PC-3 (cell line): ENCODE measurements at regions not wholly inside any gene's neighbourhood (a gene's known extent, or its start where the extent isn't known, plus 50 kb on each side); places are given as distances from the start of the nearest gene placed in this dataset.
A peak's percentile ranks its signal among the peaks of the same experiment; 100 is the strongest.

ENCODE experiments used
- ATAC-seq: fragments of 200-7000 bp; cut with Tn5 transposase; 2 replicates; pipeline ENCODE4 v1.9.1; 2020; ENCODE audit warnings: mild to moderate bottlenecking, moderate library complexity
- BruUV-seq: library from RNA; stranded (reverse); fragments of 400-500 nt; replicated peaks from 2 replicates; lab custom pipeline; 2021; lab: Mats Ljungman, UMichigan
- CTCF ChIA-PET: fragments of 300-600 bp; sonication (Branson Sonifier 250); formaldehyde crosslinking; loops from one replicate; lab custom pipeline; 2022; ENCODE audit warnings: antibody characterized with exemption; lab: Charles Lee
- POLR2A ChIA-PET: fragments of 300-600 bp; sonication (Branson Sonifier 250); formaldehyde crosslinking; loops from one replicate; lab custom pipeline; 2022; ENCODE audit warnings: antibody characterized with exemption; ENCODE audit not compliant: unreplicated experiment; lab: Charles Lee
- DNase-seq: peaks from one replicate; pipeline ENCODE4 v3.0.0-alpha.2; 2015
- H2AFZ ChIP-seq: fragments of 300-600 bp; sonication (generic); 2 replicates; pipeline ENCODE4 v1.6.0; 2016; ENCODE audit warnings: antibody characterized with exemption, low read length
- H3F3A ChIP-seq: fragments of 300-600 bp; sonication (generic); one replicate; pipeline ENCODE4 v1.6.0; 2017; ENCODE audit warnings: antibody characterized with exemption, low read length, control low read depth, mild to moderate bottlenecking; ENCODE audit not compliant: unreplicated experiment
- H3K27ac ChIP-seq: fragments of 300-600 bp; sonication (generic); 2 replicates; pipeline ENCODE4 v1.5.1; 2016; ENCODE audit warnings: mild to moderate bottlenecking, low read length
- H3K27me3 ChIP-seq: fragments of 300-600 bp; sonication (generic); 2 replicates; pipeline ENCODE4 v1.6.1; 2016; ENCODE audit warnings: low read length, mixed read lengths
- H3K36me3 ChIP-seq: fragments of 300-600 bp; sonication (generic); 2 replicates; pipeline ENCODE4 v1.6.1; 2016; ENCODE audit warnings: low read depth, mixed run types, low read length, mixed read lengths
- H3K4me1 ChIP-seq: fragments of 300-600 bp; sonication (generic); 2 replicates; pipeline ENCODE4 v1.5.1; 2016; ENCODE audit warnings: low read length; ENCODE audit not compliant: insufficient read depth
- H3K4me2 ChIP-seq: fragments of 300-600 bp; sonication (generic); 2 replicates; pipeline ENCODE4 v1.6.0; 2016; ENCODE audit warnings: low read length
- H3K4me3 ChIP-seq: fragments of 300-600 bp; sonication (generic); 2 replicates; pipeline ENCODE4 v1.5.1; 2016; ENCODE audit warnings: mild to moderate bottlenecking, low read length, mixed read lengths
- H3K79me2 ChIP-seq: fragments of 300-600 bp; sonication (generic); 2 replicates; pipeline ENCODE4 v1.6.1; 2017; ENCODE audit warnings: low read length, mixed read lengths
- H3K9ac ChIP-seq: fragments of 300-600 bp; sonication (generic); 2 replicates; pipeline ENCODE4 v1.6.0; 2016; ENCODE audit warnings: mild to moderate bottlenecking, low read length
- H3K9me2 ChIP-seq: fragments of 300-600 bp; sonication (generic); replicated peaks from 2 replicates; pipeline ENCODE4 v1.6.1; 2016; ENCODE audit warnings: mixed run types, low read length, mixed read lengths
- H3K9me3 ChIP-seq: fragments of 300-600 bp; sonication (generic); 2 replicates; pipeline ENCODE4 v1.6.1; 2016; ENCODE audit warnings: low read length, mixed read lengths
- H4K20me1 ChIP-seq: fragments of 300-600 bp; sonication (generic); 2 replicates; pipeline ENCODE4 v1.6.1; 2016; ENCODE audit warnings: low read length, mixed read lengths
- CTCF ChIP-seq: fragments of 300-600 bp; sonication (generic); conservative IDR thresholded peaks from 2 replicates; pipeline ENCODE4 v1.5.1; 2017; ENCODE audit warnings: antibody characterized with exemption, low read depth, mild to moderate bottlenecking, low read length
- EZH2 ChIP-seq: fragments of 300-600 bp; sonication (generic); IDR thresholded peaks from one replicate; pipeline ENCODE4 v1.6.1; 2017; ENCODE audit warnings: antibody characterized with exemption, mild to moderate bottlenecking, low read length; ENCODE audit not compliant: unreplicated experiment
- EZH2phosphoT487 ChIP-seq: fragments of 300-600 bp; sonication (generic); IDR thresholded peaks from 2 replicates; pipeline ENCODE4 v1.6.1; 2018; ENCODE audit warnings: mild to moderate bottlenecking, antibody characterized with exemption, low read length, borderline replicate concordance
- intact Hi-C: fragments of 100-400 bp; cut with micrococcal nuclease; formaldehyde crosslinking; loops from 2 replicates; pipeline ENCODE4 v1.9.0; 2023

GRCh38 chr4:155005395-155006090 lies 202.9 kb upstream of the NPY2R start:
- no peak overlapping the region for H2AFZ ChIP-seq
- H3K27ac ChIP-seq = no peak overlapping the region
- intact Hi-C loops = no loop called here
- ATAC-seq = peak; percentile 67; the same call in 1 of the 2 replicates
- H3K4me3 ChIP-seq = no peak overlapping the region
- no peaks in the 10 kb centered on the region for H3K9me2 ChIP-seq
- peak; percentile 47 for DNase-seq
- H3K9me3 ChIP-seq = no peaks in the 10 kb centered on the region
- H3K36me3 ChIP-seq = no peaks in the 10 kb centered on the region
- POLR2A ChIA-PET = no interaction called here
- no TSS peak for BruUV-seq
- no peak overlapping the region for H3K4me2 ChIP-seq
- H3K4me1 ChIP-seq = no peaks in the 10 kb centered on the region; the same call in 1 of the 2 replicates
- H3K9ac ChIP-seq = no peak overlapping the region
- H3K79me2 ChIP-seq = no peaks in the 10 kb centered on the region
- CTCF ChIA-PET = no interaction called here
- H4K20me1 ChIP-seq = no peaks in the 10 kb centered on the region
- H3K27me3 ChIP-seq = no peaks in the 10 kb centered on the region
- H3F3A ChIP-seq = no peaks in the 10 kb centered on the region
- TF ChIP-seq EZH2 (no peak), CTCF (no peak), EZH2phosphoT487 (no peak)

GRCh38 chr4:155007660-155008176 lies 200.7 kb upstream of the NPY2R start:
- BruUV-seq = no TSS peak
- no peak for ATAC-seq
- H3F3A ChIP-seq = no peaks in the 10 kb centered on the region

More at GRCh38 chr4:155007660-155008176, 200.7 kb upstream of the NPY2R start:
- Histone ChIP-seq H2AFZ (no peak overlapping the region), H3K4me2 (no peak overlapping the region), H4K20me1 (no peaks in the 10 kb centered on the region), H3K27ac (no peak overlapping the region), H3K36me3 (no peaks in the 10 kb centered on the region), H3K4me1 (no peaks in the 10 kb centered on the region; the same call in 1 of the 2 replicates), H3K4me3 (no peak overlapping the region), H3K9me3 (no peaks in the 10 kb centered on the region), H3K9me2 (no peaks in the 10 kb centered on the region), H3K9ac (no peak overlapping the region), H3K27me3 (no peaks in the 10 kb centered on the region), H3K79me2 (no peaks in the 10 kb centered on the region)
- peak; percentile 33 for DNase-seq
- intact Hi-C loops = no loop called here
- ChIA-PET POLR2A (no interaction called here), CTCF (no interaction called here)
- TF ChIP-seq EZH2phosphoT487 (no peak), EZH2 (no peak), CTCF (no peak)
